ENCODE measurements at regions not wholly inside any gene's neighbourhood (a gene's known extent, or its start where the extent isn't known, plus 50 kb on each side); places are given as distances from the start of the nearest gene placed in this dataset.

- H3K36me3 ChIP-seq: no peaks in the 10 kb centered on the region
- H3K4me3 ChIP-seq: no peak overlapping the region
- H3K9me3 ChIP-seq (replicated peaks): no peaks in the 10 kb centered on the region
- H3K27ac ChIP-seq: no peak overlapping the region
- no peak for DNase-seq (ENCODE audit: low read depth in 1 of 2, low spot score in 2 of 2)
- H3K27me3 ChIP-seq (replicated peaks): peaks cover 4% of the 10 kb centered on the region
- H3K4me1 ChIP-seq (replicated peaks): 0 out of 2 replicates have a peak, but pooled peaks cover 3% of the 10 kb centered on the region
These were observed 94.1 kb upstream of the CD53 start for GRCh38 chr1:110778821-110779220.

GRCh38 chr1:110777228-110777627 is 95.7 kb upstream of the CD53 start:
- no peak overlapping the region for H3K4me3 ChIP-seq
- no peaks in the 10 kb centered on the region for H3K36me3 ChIP-seq
- H3K4me1 ChIP-seq (replicated peaks): 0 out of 2 replicates have a peak, but pooled peaks cover 3% of the 10 kb centered on the region
- no peaks in the 10 kb centered on the region for H3K9me3 ChIP-seq (replicated peaks)
- H3K27me3 ChIP-seq (replicated peaks): peaks cover 4% of the 10 kb centered on the region
- no peak for DNase-seq (ENCODE audit: low read depth in 1 of 2, low spot score in 2 of 2)
- H3K27ac ChIP-seq: no peak overlapping the region

GRCh38 chr1:110774398-110774797 is 98.5 kb upstream of the CD53 start:
- no peak for DNase-seq (ENCODE audit: low read depth in 1 of 2, low spot score in 2 of 2)

GRCh38 chr1:110773813-110774212 is 99.1 kb upstream of the KCNA3 start:
- Histone ChIP-seq H3K4me1 (replicated peaks) (no peaks in the 10 kb centered on the region), H3K36me3 (no peaks in the 10 kb centered on the region), H3K9me3 (replicated peaks) (no peaks in the 10 kb centered on the region), H3K27ac (no peak overlapping the region), H3K27me3 (replicated peaks) (no peaks in the 10 kb centered on the region), H3K4me3 (no peak overlapping the region)
- no peak for DNase-seq (ENCODE audit: low read depth in 1 of 2, low spot score in 2 of 2)

More at GRCh38 chr1:110774398-110774797, 98.5 kb upstream of the CD53 start:
- Histone ChIP-seq H3K27ac (no peak overlapping the region), H3K27me3 (replicated peaks) (no peaks in the 10 kb centered on the region), H3K4me1 (replicated peaks) (no peaks in the 10 kb centered on the region), H3K4me3 (no peak overlapping the region), H3K9me3 (replicated peaks) (no peaks in the 10 kb centered on the region), H3K36me3 (no peaks in the 10 kb centered on the region)

- Histone ChIP-seq H3K4me3 (no peak overlapping the region), H3K9me3 (replicated peaks) (no peaks in the 10 kb centered on the region), H3K36me3 (no peaks in the 10 kb centered on the region), H3K4me1 (replicated peaks) (no peaks in the 10 kb centered on the region), H3K27ac (no peak overlapping the region), H3K27me3 (replicated peaks) (0 out of 2 replicates have a peak, but pooled peaks cover 2% of the 10 kb centered on the region)
- DNase-seq (ENCODE audit: low read depth in 1 of 2, low spot score in 2 of 2): no peak
These were observed 96.7 kb upstream of the KCNA3 start for GRCh38 chr1:110771245-110772022.

GRCh38 chr1:110770832-110771231 is 96.1 kb upstream of the KCNA3 start:
- Histone ChIP-seq H3K36me3 (no peaks in the 10 kb centered on the region), H3K9me3 (replicated peaks) (no peaks in the 10 kb centered on the region), H3K4me1 (replicated peaks) (no peaks in the 10 kb centered on the region), H3K27ac (no peak overlapping the region), H3K27me3 (replicated peaks) (0 out of 2 replicates have a peak, but pooled peaks cover 5% of the 10 kb centered on the region), H3K4me3 (no peak overlapping the region)
- no peak for DNase-seq (ENCODE audit: low read depth in 1 of 2, low spot score in 2 of 2)

GRCh38 chr1:110768605-110769004 is 93.9 kb upstream of the KCNA3 start:
- Histone ChIP-seq H3K27me3 (replicated peaks) (0 out of 2 replicates have a peak, but pooled peaks cover 5% of the 10 kb centered on the region), H3K9me3 (replicated peaks) (no peaks in the 10 kb centered on the region), H3K36me3 (no peaks in the 10 kb centered on the region), H3K27ac (no peak overlapping the region), H3K4me1 (replicated peaks) (no peaks in the 10 kb centered on the region), H3K4me3 (no peak overlapping the region)
- DNase-seq (ENCODE audit: low read depth in 1 of 2, low spot score in 2 of 2): no peak

- no peak overlapping the region for H3K27ac ChIP-seq
- no peaks in the 10 kb centered on the region for H3K4me1 ChIP-seq (replicated peaks)
- no peak for DNase-seq (ENCODE audit: low read depth in 1 of 2, low spot score in 2 of 2)
- 0 out of 2 replicates have a peak, but pooled peaks cover 7% of the 10 kb centered on the region for H3K27me3 ChIP-seq (replicated peaks)
- H3K4me3 ChIP-seq: no peak overlapping the region
- no peaks in the 10 kb centered on the region for H3K9me3 ChIP-seq (replicated peaks)
- H3K36me3 ChIP-seq: no peaks in the 10 kb centered on the region
These were observed 91.6 kb upstream of the KCNA3 start for GRCh38 chr1:110766336-110766647.

- Histone ChIP-seq H3K27ac (no peak overlapping the region), H3K9me3 (replicated peaks) (no peaks in the 10 kb centered on the region), H3K27me3 (replicated peaks) (0 out of 2 replicates have a peak, but pooled peaks cover 7% of the 10 kb centered on the region), H3K36me3 (no peaks in the 10 kb centered on the region), H3K4me1 (replicated peaks) (no peaks in the 10 kb centered on the region), H3K4me3 (no peak overlapping the region)
- peak in 1 of 2 experiments; percentile 4 for DNase-seq (ENCODE audit: low read depth in 1 of 2, low spot score in 2 of 2)
These were observed 91.0 kb upstream of the KCNA3 start for GRCh38 chr1:110765640-110766335.

GRCh38 chr1:110763149-110763548 is 88.4 kb upstream of the KCNA3 start:
- H3K4me1 ChIP-seq (replicated peaks): no peaks in the 10 kb centered on the region
- H3K36me3 ChIP-seq: no peaks in the 10 kb centered on the region
- H3K27me3 ChIP-seq (replicated peaks): 0 out of 2 replicates have a peak, but pooled peaks cover 7% of the 10 kb centered on the region
- H3K27ac ChIP-seq: no peak overlapping the region
- no peaks in the 10 kb centered on the region for H3K9me3 ChIP-seq (replicated peaks)
- no peak for DNase-seq (ENCODE audit: low read depth in 1 of 2, low spot score in 2 of 2)
- no peak overlapping the region for H3K4me3 ChIP-seq

- no peaks in the 10 kb centered on the region for H3K36me3 ChIP-seq
- H3K27ac ChIP-seq: no peak overlapping the region
- no peak overlapping the region for H3K4me3 ChIP-seq
- H3K27me3 ChIP-seq (replicated peaks): 0 out of 2 replicates have a peak, but pooled peaks cover 2% of the 10 kb centered on the region
- H3K9me3 ChIP-seq (replicated peaks): no peaks in the 10 kb centered on the region
- DNase-seq (ENCODE audit: low read depth in 1 of 2, low spot score in 2 of 2): no peak
- H3K4me1 ChIP-seq (replicated peaks): no peaks in the 10 kb centered on the region
These were observed 85.6 kb upstream of the KCNA3 start for GRCh38 chr1:110760321-110760720.

- Histone ChIP-seq H3K27me3 (replicated peaks) (no peaks in the 10 kb centered on the region), H3K4me1 (replicated peaks) (no peaks in the 10 kb centered on the region), H3K9me3 (replicated peaks) (no peaks in the 10 kb centered on the region), H3K4me3 (no peak overlapping the region), H3K36me3 (no peaks in the 10 kb centered on the region), H3K27ac (no peak overlapping the region)
- no peak for DNase-seq (ENCODE audit: low read depth in 1 of 2, low spot score in 2 of 2)
These were observed 81.8 kb upstream of the KCNA3 start for GRCh38 chr1:110756506-110756905.

GRCh38 chr1:110752941-110753725 is 78.4 kb upstream of the KCNA3 start:
- Histone ChIP-seq H3K27me3 (replicated peaks) (no peaks in the 10 kb centered on the region; the same call in 1 of the 2 replicates), H3K9me3 (replicated peaks) (no peaks in the 10 kb centered on the region), H3K4me1 (replicated peaks) (no peaks in the 10 kb centered on the region), H3K27ac (no peak overlapping the region), H3K36me3 (no peaks in the 10 kb centered on the region), H3K4me3 (no peak overlapping the region)
- no peak for DNase-seq (ENCODE audit: low read depth in 1 of 2, low spot score in 2 of 2)

GRCh38 chr1:110750562-110750961 is 75.8 kb upstream of the KCNA3 start:
- no peak for DNase-seq (ENCODE audit: low read depth in 1 of 2, low spot score in 2 of 2)
- Histone ChIP-seq H3K27me3 (replicated peaks) (no peaks in the 10 kb centered on the region; the same call in 1 of the 2 replicates), H3K4me1 (replicated peaks) (no peaks in the 10 kb centered on the region), H3K4me3 (no peak overlapping the region), H3K36me3 (no peaks in the 10 kb centered on the region), H3K9me3 (replicated peaks) (no peaks in the 10 kb centered on the region), H3K27ac (no peak overlapping the region)

Measured in SJSA1 (cell line).